ENCODE measurements at regions not wholly inside any gene's neighbourhood (a gene's known extent, or its start where the extent isn't known, plus 50 kb on each side); places are given as distances from the start of the nearest gene placed in this dataset.

DNA sequence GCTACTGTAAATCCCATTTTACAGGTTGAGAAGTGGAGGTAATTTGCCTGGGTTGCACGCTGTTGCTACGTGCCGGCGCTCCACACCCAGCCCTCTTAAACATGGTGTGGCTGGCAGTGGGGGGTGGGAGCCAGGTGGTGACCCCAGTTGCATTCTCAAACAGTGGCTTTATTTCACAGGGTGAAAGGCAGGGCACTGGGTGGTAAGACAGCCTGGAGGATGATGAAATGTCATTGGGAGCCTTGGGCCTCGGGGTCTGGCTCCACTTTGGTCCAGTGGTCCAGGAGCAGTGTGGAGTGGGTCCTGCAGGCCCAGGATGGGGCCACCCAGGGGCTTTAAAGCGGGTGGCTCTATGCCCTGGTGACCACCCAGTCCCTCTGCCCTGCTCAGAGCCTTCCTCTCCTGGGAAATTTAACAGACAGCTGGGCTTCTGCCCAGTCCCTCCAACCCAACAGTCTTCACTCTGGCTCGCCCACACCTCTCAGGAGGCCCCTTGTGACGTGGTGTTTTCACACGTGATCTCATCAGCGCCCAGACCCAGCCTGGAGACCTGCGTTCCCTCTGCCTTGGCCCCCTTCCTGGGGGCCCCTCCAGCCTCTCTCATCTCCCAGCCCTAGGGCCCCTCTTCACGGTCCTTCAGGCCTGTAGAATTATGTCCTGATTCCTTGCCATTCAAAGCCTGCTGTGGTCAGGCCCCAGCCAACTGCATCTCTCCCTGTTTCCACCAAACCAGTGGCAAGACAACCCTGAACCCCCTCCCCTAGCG is 92.5 kb downstream of the INHBB start:
- TF ChIP-seq EZH2 (IDR thresholded peaks at IDR 0.05; ENCODE audit: borderline replicate concordance, low read depth, low read length, poor library complexity, severe bottlenecking), result no peak
- TF ChIP-seq, protein P1, sequence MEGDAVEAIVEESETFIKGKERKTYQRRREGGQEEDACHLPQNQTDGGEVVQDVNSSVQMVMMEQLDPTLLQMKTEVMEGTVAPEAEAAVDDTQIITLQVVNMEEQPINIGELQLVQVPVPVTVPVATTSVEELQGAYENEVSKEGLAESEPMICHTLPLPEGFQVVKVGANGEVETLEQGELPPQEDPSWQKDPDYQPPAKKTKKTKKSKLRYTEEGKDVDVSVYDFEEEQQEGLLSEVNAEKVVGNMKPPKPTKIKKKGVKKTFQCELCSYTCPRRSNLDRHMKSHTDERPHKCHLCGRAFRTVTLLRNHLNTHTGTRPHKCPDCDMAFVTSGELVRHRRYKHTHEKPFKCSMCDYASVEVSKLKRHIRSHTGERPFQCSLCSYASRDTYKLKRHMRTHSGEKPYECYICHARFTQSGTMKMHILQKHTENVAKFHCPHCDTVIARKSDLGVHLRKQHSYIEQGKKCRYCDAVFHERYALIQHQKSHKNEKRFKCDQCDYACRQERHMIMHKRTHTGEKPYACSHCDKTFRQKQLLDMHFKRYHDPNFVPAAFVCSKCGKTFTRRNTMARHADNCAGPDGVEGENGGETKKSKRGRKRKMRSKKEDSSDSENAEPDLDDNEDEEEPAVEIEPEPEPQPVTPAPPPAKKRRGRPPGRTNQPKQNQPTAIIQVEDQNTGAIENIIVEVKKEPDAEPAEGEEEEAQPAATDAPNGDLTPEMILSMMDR (conservative IDR thresholded peaks at IDR 0.05; ENCODE audit: low read depth, low read length), result no peak
- BruUV-seq (replicated peaks), result no TSS peak
- DNase-seq (ENCODE audit: low spot score), result no peak
- H3K9me3 ChIP-seq (ENCODE audit: low read depth, low read length, poor library complexity, severe bottlenecking), result no peaks in the 10 kb centered on the region
- intact Hi-C loops (cut with micrococcal nuclease; ENCODE audit: unreplicated experiment), result no loop called here
- ChIA-PET CTCF (no interaction called here), POLR2A (ENCODE audit: low non-redundant PET) (no interaction called here)
- no peak overlapping the region for H3K4me3 ChIP-seq (ENCODE audit: low read depth, low read length, poor library complexity, severe bottlenecking)
- no peaks in the 10 kb centered on the region for H3K4me1 ChIP-seq (ENCODE audit: insufficient read depth, low read length, poor library complexity, severe bottlenecking)
- H3K36me3 ChIP-seq (ENCODE audit: insufficient read depth, low read length, poor library complexity, severe bottlenecking), result no peaks in the 10 kb centered on the region
- H3K27ac ChIP-seq (ENCODE audit: low read depth, low read length, poor library complexity, severe bottlenecking), result no peak overlapping the region
- peaks cover 19% of the 10 kb centered on the region for H3K27me3 ChIP-seq (replicated peaks; ENCODE audit: insufficient read depth, low read depth, low read length, poor library complexity)

DNA sequence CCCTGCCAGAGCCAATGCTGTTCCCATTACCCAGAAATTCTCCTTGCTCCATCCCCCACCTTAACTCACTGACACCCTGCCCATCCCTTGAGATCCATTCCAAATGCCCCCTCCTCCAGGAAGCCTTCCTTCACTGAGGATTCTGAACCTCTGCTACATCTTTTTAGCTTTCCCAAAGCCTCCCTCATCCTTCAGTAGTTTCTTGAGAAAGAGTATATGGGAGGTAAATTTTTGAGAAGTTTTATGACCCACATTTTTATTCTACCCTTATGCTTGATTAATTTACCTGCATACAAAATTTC is 93.1 kb downstream of the INHBB start:
- POLR2A ChIA-PET (ENCODE audit: low non-redundant PET), result no interaction called here
- BruUV-seq (replicated peaks), result no TSS peak
- CTCF ChIA-PET, result no interaction called here
- DNase-seq (ENCODE audit: low spot score), result no peak
- Histone ChIP-seq H3K9me3 (ENCODE audit: low read depth, low read length, poor library complexity, severe bottlenecking) (no peaks in the 10 kb centered on the region), H3K27me3 (replicated peaks; ENCODE audit: insufficient read depth, low read depth, low read length, poor library complexity) (peaks cover 19% of the 10 kb centered on the region), H3K27ac (ENCODE audit: low read depth, low read length, poor library complexity, severe bottlenecking) (no peak overlapping the region), H3K36me3 (ENCODE audit: insufficient read depth, low read length, poor library complexity, severe bottlenecking) (no peaks in the 10 kb centered on the region), H3K4me1 (ENCODE audit: insufficient read depth, low read length, poor library complexity, severe bottlenecking) (no peaks in the 10 kb centered on the region), H3K4me3 (ENCODE audit: low read depth, low read length, poor library complexity, severe bottlenecking) (no peak overlapping the region)
- TF ChIP-seq, protein P1 (conservative IDR thresholded peaks at IDR 0.05; ENCODE audit: low read depth, low read length), result no peak
- no peak for TF ChIP-seq EZH2 (IDR thresholded peaks at IDR 0.05; ENCODE audit: borderline replicate concordance, low read depth, low read length, poor library complexity, severe bottlenecking)
- intact Hi-C loops (cut with micrococcal nuclease; ENCODE audit: unreplicated experiment), result no loop called here

DNA sequence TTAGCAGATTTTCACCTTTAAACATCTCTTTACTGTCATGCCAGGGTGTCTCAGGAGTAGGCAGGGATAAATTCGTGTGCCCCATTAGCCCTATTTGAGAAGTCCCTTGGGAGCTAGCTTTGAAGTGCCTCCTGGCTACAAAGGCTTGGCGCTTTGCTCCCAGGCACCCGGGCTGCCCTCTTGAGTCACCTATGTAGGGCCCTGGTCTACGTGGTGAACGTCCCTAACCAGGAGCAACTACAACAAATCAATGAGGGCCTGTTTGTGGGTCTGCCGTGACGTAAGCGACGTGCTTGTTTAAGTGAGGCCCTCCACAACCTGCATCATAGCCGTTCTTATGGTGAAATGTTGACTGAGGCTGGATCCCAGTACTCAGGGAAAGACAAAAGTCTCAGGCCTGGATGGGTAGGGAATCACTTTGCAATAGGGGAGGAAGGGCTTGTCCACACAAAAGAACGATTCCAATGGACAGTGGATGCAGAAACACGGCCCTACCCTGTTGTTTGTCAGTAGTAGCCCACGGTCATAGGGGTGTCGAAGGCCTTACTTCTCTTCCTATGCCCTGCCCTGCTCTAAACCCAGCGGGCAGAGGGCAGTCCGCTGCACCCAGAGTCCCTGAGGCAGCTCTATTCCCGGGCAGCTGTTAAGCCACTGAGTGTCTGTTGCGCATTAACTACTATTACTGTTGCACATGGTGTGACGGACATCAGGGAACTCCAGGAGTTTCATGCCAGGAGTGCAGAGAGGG is 93.9 kb downstream of the INHBB start:
- H3K36me3 ChIP-seq (ENCODE audit: insufficient read depth, low read length, poor library complexity, severe bottlenecking), result no peaks in the 10 kb centered on the region
- peaks cover 19% of the 10 kb centered on the region for H3K27me3 ChIP-seq (replicated peaks; ENCODE audit: insufficient read depth, low read depth, low read length, poor library complexity)
- H3K27ac ChIP-seq (ENCODE audit: low read depth, low read length, poor library complexity, severe bottlenecking), result no peak overlapping the region
- H3K9me3 ChIP-seq (ENCODE audit: low read depth, low read length, poor library complexity, severe bottlenecking), result no peaks in the 10 kb centered on the region
- DNase-seq (ENCODE audit: low spot score), result no peak
- BruUV-seq (replicated peaks), result no TSS peak
- no peak for TF ChIP-seq EZH2 (IDR thresholded peaks at IDR 0.05; ENCODE audit: borderline replicate concordance, low read depth, low read length, poor library complexity, severe bottlenecking)
- TF ChIP-seq, protein P1 (conservative IDR thresholded peaks at IDR 0.05; ENCODE audit: low read depth, low read length), result no peak
- ChIA-PET POLR2A (ENCODE audit: low non-redundant PET) (no interaction called here), CTCF (no interaction called here)
- H3K4me1 ChIP-seq (ENCODE audit: insufficient read depth, low read length, poor library complexity, severe bottlenecking), result no peaks in the 10 kb centered on the region
- intact Hi-C loops (cut with micrococcal nuclease; ENCODE audit: unreplicated experiment), result no loop called here
- no peak overlapping the region for H3K4me3 ChIP-seq (ENCODE audit: low read depth, low read length, poor library complexity, severe bottlenecking)
